Liver (tissue), 7 donors: ENCODE measurements at regions not wholly inside any gene's neighbourhood (a gene's known extent, or its start where the extent isn't known, plus 50 kb on each side); places are given as distances from the start of the nearest gene placed in this dataset.

Experiments used
- DNase-seq: peaks from one replicate; pipeline ENCODE4 v3.0.0-alpha.2; 2017; ENCODE audit warnings: low spot score
- H3K27ac ChIP-seq, 2 donors: one replicate each; pipeline ENCODE4 v1.7.0; 2013; ENCODE audit warnings: inconsistent platforms in 2 of 2, low read length in 2 of 2, control low read depth in 1 of 2, low read depth in 1 of 2, mild to moderate bottlenecking in 1 of 2
- H3K27me3 ChIP-seq, 4 donors: one replicate each; pipeline versions ENCODE4 v1.6.1 to v1.7.0; 2013; ENCODE audit warnings: low read length in 3 of 4, inconsistent platforms in 1 of 4, mild to moderate bottlenecking in 1 of 4, moderate library complexity in 1 of 4; ENCODE audit not compliant: control insufficient read depth in 4 of 4, insufficient read depth in 4 of 4
- H3K36me3 ChIP-seq, 4 donors: one replicate each; pipeline versions ENCODE4 v1.6.1 to v1.7.0; 2013; ENCODE audit warnings: low read length in 3 of 4, mild to moderate bottlenecking in 3 of 4, low read depth in 1 of 4, moderate library complexity in 1 of 4; ENCODE audit not compliant: control insufficient read depth in 4 of 4, insufficient read depth in 3 of 4
- H3K4me1 ChIP-seq, 4 donors: one replicate each; pipeline versions ENCODE4 v1.6.1 to v1.7.0; 2013; ENCODE audit warnings: low read length in 3 of 4, mild to moderate bottlenecking in 3 of 4, moderate library complexity in 1 of 4; ENCODE audit not compliant: control insufficient read depth in 4 of 4, insufficient read depth in 4 of 4
- H3K4me3 ChIP-seq, 3 donors: one replicate each; pipeline versions ENCODE4 v1.6.1 to v1.7.0; 2013; ENCODE audit warnings: low read length in 3 of 3, control low read depth in 1 of 3, low read depth in 1 of 3, mild to moderate bottlenecking in 1 of 3
- H3K9ac ChIP-seq, 2 donors: one replicate each; pipeline ENCODE4 v1.7.0; 2013; ENCODE audit warnings: low read length in 2 of 2, mild to moderate bottlenecking in 2 of 2, moderate library complexity in 2 of 2, control low read depth in 1 of 2, low read depth in 1 of 2
- H3K9me3 ChIP-seq, 4 donors: one replicate each; pipeline versions ENCODE4 v1.6.1 to v1.7.0; 2013; ENCODE audit warnings: low read length in 3 of 4; ENCODE audit not compliant: control insufficient read depth in 4 of 4
- ATF3 ChIP-seq: IDR thresholded peaks from 2 replicates; pipeline ENCODE4 v1.6.1; 2016; ENCODE audit warnings: antibody characterized with exemption
- EGR1 ChIP-seq, 2 donors: IDR thresholded peaks; 2 replicates each; pipeline ENCODE4 v1.6.1; 2016 to 2018; ENCODE audit warnings: antibody characterized with exemption in 2 of 2, low read depth in 2 of 2
- FOXA1 ChIP-seq: IDR thresholded peaks from 2 replicates; pipeline ENCODE4 v1.6.1; 2016; ENCODE audit warnings: antibody characterized with exemption
- FOXA2 ChIP-seq: IDR thresholded peaks from 2 replicates; pipeline ENCODE4 v1.6.1; 2016; ENCODE audit warnings: antibody characterized with exemption
- HNF4A ChIP-seq, 2 donors: conservative IDR thresholded peaks; 2 replicates each; pipeline ENCODE4 v1.6.1; 2016; ENCODE audit warnings: antibody characterized with exemption in 2 of 2, mild to moderate bottlenecking in 2 of 2
- HNF4G ChIP-seq: IDR thresholded peaks from 2 replicates; pipeline ENCODE4 v1.6.1; 2016; ENCODE audit warnings: antibody characterized with exemption
- JUND ChIP-seq, 2 donors: IDR thresholded peaks; 2 replicates each; pipeline ENCODE4 v1.6.1; 2016; ENCODE audit warnings: antibody characterized with exemption in 2 of 2
- MAX ChIP-seq: IDR thresholded peaks from 2 replicates; pipeline ENCODE4 v1.6.1; 2016; ENCODE audit warnings: antibody characterized with exemption
- NR2F2 ChIP-seq: IDR thresholded peaks from 2 replicates; pipeline ENCODE4 v1.6.1; 2016; ENCODE audit warnings: antibody characterized with exemption
- RAD21 ChIP-seq, 2 donors: IDR thresholded peaks; 2 replicates each; pipeline ENCODE4 v1.6.1; 2016; ENCODE audit warnings: antibody characterized with exemption in 2 of 2, mild to moderate bottlenecking in 2 of 2
- REST ChIP-seq: IDR thresholded peaks from 2 replicates; pipeline ENCODE4 v1.6.1; 2016; ENCODE audit warnings: antibody characterized with exemption, mild to moderate bottlenecking
- RXRA ChIP-seq, 2 donors: IDR thresholded peaks; 2 replicates each; pipeline ENCODE4 v1.6.1; 2017 to 2018; ENCODE audit warnings: antibody characterized with exemption in 2 of 2, mild to moderate bottlenecking in 1 of 2
- TAF1 ChIP-seq: conservative IDR thresholded peaks from 2 replicates; pipeline ENCODE4 v1.6.1; 2016; ENCODE audit warnings: antibody characterized with exemption, mild to moderate bottlenecking
- YY1 ChIP-seq: IDR thresholded peaks from 2 replicates; pipeline ENCODE4 v1.6.1; 2016; ENCODE audit warnings: antibody characterized with exemption, mild to moderate bottlenecking
- ZBTB33 ChIP-seq: IDR thresholded peaks from 2 replicates; pipeline ENCODE4 v1.6.1; 2016; ENCODE audit warnings: antibody characterized with exemption
- WGBS: extraction: QIAGEN DNeasy Blood & Tissue Kit; methylation state at CpG from one replicate; pipeline ENCODE4 v1.1.7; 2013; 5-methylcytosine and 5-hydroxymethylcytosine counted together
- donor health status: healthy.
- donor health status: healthy.
- donor health status: healthy.
- donor health status: healthy.

GRCh38 chr10:36591436-36591835, 534.0 kb upstream of the ANKRD30A start:
- WGBS: 80% methylated on average over 2 of the region's 2 CpGs
- no peak overlapping the region for H3K4me3 ChIP-seq
- H3K27me3 ChIP-seq: no peaks in the 10 kb centered on the region
- no peak overlapping the region for H3K9ac ChIP-seq
- no peak for TF ChIP-seq RAD21 (IDR thresholded peaks at IDR 0.05)
- no peak for TF ChIP-seq MAX
- TF ChIP-seq HNF4A (conservative IDR thresholded peaks at IDR 0.05): no peak
- no peak for TF ChIP-seq ZBTB33
- TF ChIP-seq TAF1: no peak
- TF ChIP-seq JUND (IDR thresholded peaks at IDR 0.05): no peak
- TF ChIP-seq FOXA1: no peak
- no peak for TF ChIP-seq FOXA2
- TF ChIP-seq ATF3: no peak
- no peak for TF ChIP-seq REST
- no peak for TF ChIP-seq NR2F2
- TF ChIP-seq HNF4G: no peak
- TF ChIP-seq EGR1 (IDR thresholded peaks at IDR 0.05; ENCODE audit: low read depth in 2 of 2): no peak
- DNase-seq: no peak
- no peaks in the 10 kb centered on the region for H3K4me1 ChIP-seq
- no peak overlapping the region for H3K27ac ChIP-seq
- H3K9me3 ChIP-seq: no peaks in the 10 kb centered on the region
- H3K36me3 ChIP-seq: no peaks in the 10 kb centered on the region

GRCh38 chr10:36583690-36584089, 541.7 kb upstream of the ANKRD30A start:
- no peaks in the 10 kb centered on the region for H3K36me3 ChIP-seq
- no peak for DNase-seq
- no peak overlapping the region for H3K4me3 ChIP-seq
- TF ChIP-seq RXRA (IDR thresholded peaks at IDR 0.05): no peak
- no peak for TF ChIP-seq ATF3
- no peak for TF ChIP-seq REST
- TF ChIP-seq YY1: no peak
- TF ChIP-seq FOXA1: no peak
- no peak for TF ChIP-seq NR2F2
- TF ChIP-seq HNF4A (conservative IDR thresholded peaks at IDR 0.05): no peak
- no peak for TF ChIP-seq RAD21 (IDR thresholded peaks at IDR 0.05)
- TF ChIP-seq JUND (IDR thresholded peaks at IDR 0.05): no peak
- no peaks in the 10 kb centered on the region for H3K9me3 ChIP-seq
- no peak overlapping the region for H3K27ac ChIP-seq
- H3K27me3 ChIP-seq: peaks cover 0 to 2% (median 0%) of the 10 kb centered on the region in 4 donors
- no peak overlapping the region for H3K9ac ChIP-seq
- H3K4me1 ChIP-seq: no peaks in the 10 kb centered on the region
